Right ventricle myocardium superior (tissue), 1 donor: ENCODE measurements at regions not wholly inside any gene's neighbourhood (a gene's known extent, or its start where the extent isn't known, plus 50 kb on each side); places are given as distances from the start of the nearest gene placed in this dataset.

Experiments used
- ATAC-seq: fragments of 200-7000 bp; cut with Tn5 transposase; one replicate; pipeline ENCODE4 v1.9.1; 2020; ENCODE audit warnings: mild to moderate bottlenecking; ENCODE audit not compliant: poor library complexity
- DNase-seq: peaks from one replicate; pipeline ENCODE4 v3.0.0-alpha.2; 2020
- intact Hi-C: fragments of 100-400 bp; cut with DNase I; formaldehyde crosslinking; loops from one replicate; pipeline ENCODE4 v1.11.2; 2022
- donor health status: DM: no; HTN: yes; CAD: no; lungs with severe emphysema.

DNA sequence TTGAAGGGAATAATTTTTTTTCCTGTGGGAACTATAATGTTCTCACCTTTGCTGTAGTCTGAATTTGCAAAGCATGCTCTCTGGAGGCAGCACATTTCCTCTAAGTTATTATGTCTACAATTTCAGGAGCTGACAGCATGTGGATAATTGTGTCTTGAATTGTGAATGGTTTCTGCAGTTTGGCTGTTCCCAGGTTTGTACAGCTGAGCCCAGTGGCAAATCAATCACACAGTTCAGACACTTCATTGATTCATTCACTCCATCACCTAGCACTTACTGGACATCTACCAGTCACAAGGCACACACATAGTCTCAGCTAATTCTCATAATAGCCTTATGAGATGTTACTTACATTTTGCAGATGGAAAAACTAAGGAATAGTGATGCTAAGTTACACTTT is 219.0 kb upstream of the ROPN1 start:
- ATAC-seq (no peak), DNase-seq (no peak)
- intact Hi-C loops = no loop called here

DNA sequence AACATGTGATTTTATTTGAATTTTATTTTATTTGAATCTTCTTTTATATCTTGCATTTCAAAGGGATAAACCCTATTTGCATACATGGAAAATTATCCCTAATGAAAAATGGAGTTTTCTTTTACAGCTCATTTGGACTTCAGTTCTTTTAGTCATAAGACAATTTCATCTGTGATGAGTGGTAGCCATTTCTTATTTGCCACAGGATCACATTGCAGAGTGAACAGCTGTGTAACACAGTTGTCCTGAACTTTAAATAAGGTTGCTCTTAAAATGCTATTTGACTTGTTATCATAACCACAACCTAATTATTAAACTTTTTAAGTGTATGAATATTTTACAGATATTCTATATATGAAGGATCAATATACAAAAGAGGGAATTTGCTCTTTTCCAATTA is 221.7 kb upstream of the ROPN1 start:
- intact Hi-C loops = no loop called here
- ATAC-seq (no peak), DNase-seq (no peak)

DNA sequence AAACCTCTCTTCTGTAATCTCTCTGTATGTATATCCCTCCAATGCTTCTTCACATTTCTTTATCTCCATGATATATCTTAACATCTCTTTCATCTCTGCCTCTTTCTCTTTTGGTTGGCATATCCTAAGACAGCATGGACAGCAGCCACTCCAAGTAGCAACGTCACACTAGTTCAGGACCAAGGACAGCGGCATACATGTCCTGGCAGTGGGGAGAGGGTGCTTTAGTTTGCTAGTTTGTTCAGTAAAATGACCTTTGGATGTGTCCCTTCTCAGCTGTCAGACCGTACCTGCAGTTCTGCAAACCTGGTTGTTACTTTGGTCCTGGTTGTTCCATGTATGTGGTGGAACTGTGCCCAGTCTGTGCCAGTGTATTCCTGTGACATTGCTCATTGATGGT is 225.6 kb upstream of the ROPN1 start:
- DNase-seq = no peak
- intact Hi-C loops = no loop called here
- peak; percentile 55 for ATAC-seq

DNA sequence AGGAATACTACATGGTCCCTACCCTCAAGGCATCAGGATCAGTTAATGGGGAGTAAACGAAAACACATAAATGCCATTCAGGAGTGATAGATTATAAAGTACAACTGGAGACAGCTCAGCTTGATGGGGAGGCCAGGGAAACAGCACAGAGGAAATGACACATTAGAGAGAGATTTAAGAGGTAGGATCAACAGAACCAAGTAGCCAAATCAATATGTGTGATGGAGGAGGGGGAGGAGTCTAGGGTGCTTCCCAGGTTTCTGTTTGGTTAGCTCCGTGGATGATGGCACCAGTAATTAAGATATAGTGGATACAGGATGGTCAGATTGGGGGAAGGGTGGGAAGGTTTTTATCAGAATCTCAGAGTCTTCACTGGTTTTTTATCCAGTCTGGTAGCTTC is 229.5 kb upstream of the ROPN1 start:
- intact Hi-C loops = no loop called here
- no peak for DNase-seq
- ATAC-seq = no peak

DNA sequence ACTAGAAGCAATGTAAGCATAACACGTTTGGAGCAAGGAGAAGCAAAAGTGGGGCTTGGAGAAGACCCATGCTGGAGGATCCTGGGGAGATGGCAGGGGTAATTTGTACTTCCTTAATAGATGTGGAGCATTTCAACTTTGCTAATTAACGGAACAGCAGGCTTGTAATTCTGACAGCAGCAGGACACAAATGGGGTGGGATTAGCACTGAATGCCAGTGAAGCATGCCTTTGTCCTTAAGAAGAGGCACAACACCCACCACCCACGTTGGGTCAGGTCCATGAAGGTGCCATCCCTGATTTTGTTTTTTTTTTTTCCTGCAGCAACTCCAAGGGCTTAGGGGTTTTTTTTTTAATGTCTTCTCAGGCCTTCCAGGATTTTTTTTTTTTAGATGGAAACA is 231.9 kb upstream of the ROPN1 start:
- intact Hi-C loops = no loop called here

DNA sequence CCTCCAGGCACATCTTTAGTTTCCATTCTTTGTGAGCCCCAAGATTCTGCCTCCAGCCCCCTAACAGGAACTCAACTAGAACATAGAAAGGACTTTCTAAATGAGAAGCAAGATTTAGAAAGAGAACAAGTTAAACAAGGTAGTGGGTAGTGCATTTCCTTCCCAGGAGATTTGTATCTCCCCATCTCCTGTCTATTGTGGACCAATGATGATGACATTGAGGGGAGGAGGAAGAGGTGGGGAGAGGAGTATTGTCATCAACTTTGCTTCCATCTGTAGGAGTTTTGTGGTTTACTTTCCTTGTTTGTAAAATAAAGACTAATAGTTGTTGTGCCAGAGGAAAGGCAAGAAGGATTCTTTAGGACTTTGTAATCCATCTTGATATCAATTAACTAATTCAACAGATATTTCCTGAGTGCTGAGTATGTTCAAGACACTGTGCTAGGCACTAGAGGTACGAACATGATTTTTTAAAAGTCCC is 235.3 kb upstream of the ROPN1 start:
- intact Hi-C loops = no loop called here
- DNase-seq (no peak), ATAC-seq (no peak)

More for the DNA sequence above, 231.9 kb upstream of the ROPN1 start:
- DNase-seq = no peak
- ATAC-seq = no peak

DNA sequence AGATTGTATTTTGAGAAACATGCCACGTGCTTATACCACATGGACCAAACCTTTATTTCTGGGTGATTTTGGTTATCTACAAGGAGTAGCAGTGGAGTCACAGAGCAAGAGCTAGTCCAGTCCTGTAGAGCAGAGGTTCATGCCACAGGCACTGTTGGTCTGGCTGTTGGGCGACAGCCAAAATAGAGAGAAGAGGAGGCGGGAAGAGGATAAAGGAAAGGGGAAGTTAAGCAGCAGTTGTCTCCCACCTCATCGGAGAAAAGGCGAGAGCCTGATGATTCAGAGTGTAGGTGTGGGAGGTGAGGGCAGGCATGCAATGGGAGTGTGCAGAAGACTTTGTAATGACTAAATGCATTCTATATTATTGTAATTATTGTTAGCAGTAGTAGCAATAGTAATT is 237.5 kb upstream of the ROPN1 start:
- intact Hi-C loops = no loop called here
- DNase-seq (no peak), ATAC-seq (no peak)

DNA sequence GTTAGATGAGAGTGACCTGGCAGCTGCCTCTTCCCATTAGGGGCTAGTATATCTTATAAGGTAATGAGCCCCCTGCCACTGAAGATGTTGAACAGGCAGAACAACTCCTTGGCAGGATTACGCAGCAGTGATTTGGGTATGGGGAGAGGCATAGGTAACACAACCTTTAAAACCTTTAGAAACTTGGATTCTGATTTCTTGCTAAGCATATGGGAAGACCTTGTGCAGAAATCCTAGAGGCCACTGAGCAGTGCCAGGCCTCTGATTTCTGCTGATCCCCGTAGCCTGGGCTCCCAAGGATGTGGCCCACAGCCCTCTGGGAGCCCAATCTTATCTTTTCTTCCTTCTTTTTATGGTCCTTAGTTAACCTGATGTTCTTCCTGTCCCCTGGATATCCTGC is 237.9 kb upstream of the ROPN1 start:
- intact Hi-C loops = no loop called here
- ATAC-seq = no peak
- no peak for DNase-seq

DNA sequence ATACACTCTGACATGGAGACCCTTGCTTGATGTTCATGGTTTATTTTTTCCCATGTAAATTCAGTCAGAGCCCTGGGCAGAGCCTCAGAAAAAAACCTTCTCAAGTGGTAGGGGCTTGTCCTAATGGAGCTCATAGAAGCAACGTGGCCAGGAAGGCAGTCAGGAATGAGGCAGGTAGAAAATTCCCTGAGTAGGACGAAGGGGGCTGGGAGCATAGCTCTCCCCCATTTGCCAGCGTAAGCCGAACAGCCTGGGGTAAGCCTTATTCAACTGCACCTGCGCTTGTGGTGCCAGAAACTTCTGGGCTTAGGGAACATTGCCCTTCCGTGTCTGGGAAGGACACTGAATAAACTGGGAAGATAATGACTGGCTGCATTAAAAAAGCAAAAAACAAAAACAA is 238.5 kb upstream of the ROPN1 start:
- no peak for ATAC-seq
- DNase-seq = no peak
- intact Hi-C loops = no loop called here

DNA sequence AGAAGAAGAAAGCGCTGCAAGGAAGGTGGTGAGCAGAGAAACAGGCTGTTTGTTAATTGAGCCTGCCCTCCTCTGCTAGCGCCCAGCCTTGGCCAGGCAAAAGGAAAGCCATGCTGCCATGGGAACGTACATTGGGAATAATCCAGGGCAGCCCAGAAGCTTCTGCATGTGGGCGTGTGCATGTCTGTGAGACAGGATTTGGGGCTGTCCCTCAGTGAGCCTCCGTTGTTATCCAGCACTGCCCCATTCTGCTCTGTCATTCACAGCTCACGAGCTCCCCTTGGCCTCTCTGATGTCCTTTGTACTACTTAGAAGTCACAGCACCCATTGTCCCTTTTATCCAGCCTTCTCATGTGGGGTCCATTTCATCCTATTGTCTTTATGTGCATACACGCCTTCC is 239.1 kb upstream of the ROPN1 start:
- intact Hi-C loops = no loop called here
- DNase-seq = no peak
- ATAC-seq = no peak

DNA sequence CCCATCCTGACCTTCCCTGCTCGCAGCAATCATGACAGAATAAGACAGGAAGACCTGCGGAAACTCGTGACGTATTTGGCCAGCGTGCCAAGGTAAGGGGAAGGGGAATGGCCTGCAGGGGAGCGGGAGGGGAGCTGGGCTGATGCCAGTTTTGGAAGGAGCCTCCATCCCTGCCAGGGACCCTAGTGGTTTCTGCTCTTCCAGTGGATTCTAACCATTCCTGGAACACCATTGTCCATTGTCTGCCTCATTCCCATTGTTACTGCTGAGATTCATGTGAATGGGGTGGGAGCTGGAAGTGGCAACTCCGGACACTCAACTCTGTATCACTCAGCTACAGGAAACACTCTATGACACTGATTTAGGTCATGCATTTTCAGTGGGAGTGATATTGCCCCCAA is 242.9 kb upstream of the ROPN1 start:
- no peak for ATAC-seq
- DNase-seq = peak; percentile 49
- intact Hi-C loops = no loop called here

DNA sequence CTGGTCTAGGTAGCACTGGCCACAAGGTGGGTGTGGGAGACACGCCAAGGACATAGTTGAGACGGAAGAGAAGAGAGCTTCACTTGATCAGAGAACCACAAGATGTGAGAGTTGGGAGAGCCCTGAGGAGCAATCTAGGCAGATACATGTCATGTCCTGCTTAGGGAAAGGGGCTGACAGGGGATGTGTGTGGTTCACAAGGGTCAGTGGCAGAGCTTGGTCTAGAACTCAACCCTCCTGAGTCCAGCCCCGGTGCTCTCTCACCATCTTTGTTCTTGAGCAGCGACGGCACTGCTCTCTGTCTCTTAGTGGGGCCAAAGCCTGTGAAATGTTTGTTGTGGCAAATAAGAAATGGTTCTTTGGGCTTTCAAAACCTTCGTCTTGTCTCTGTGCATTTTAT is 243.5 kb upstream of the ROPN1 start:
- intact Hi-C loops = no loop called here
- DNase-seq = no peak
- no peak for ATAC-seq

DNA sequence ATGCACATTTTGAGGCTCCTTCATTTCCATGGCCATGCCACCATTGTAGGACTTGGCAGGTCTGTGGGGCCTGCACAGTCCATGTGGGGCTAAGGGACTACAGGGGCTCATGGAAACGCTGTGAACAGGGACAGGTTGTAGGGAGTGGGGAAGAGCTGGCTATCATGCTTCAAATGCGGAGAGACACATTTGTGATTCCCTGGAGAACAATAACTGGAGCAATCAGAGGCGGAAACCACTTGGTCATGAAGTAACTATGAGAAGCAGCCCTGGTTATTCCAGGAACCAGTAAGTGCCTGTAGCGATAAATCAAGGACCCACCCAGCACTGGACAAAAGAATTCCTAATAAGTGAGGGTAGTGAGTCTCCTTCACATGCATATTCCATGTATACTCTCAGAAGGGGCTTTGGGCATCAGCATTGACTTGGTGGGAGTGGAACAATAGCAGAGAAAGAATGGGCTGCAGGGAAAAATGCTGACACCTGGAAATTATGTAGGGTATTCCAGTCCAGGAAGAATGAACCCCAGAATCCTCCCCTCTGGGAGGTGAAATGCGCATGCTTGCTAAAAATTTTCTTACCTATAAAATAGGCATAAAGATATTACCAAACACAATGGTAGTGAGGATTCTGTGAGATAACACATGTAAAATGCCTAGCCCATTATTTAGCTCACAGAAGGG is 251.4 kb upstream of the ROPN1 start:
- intact Hi-C loops = no loop called here
- no peak for ATAC-seq
- no peak for DNase-seq

DNA sequence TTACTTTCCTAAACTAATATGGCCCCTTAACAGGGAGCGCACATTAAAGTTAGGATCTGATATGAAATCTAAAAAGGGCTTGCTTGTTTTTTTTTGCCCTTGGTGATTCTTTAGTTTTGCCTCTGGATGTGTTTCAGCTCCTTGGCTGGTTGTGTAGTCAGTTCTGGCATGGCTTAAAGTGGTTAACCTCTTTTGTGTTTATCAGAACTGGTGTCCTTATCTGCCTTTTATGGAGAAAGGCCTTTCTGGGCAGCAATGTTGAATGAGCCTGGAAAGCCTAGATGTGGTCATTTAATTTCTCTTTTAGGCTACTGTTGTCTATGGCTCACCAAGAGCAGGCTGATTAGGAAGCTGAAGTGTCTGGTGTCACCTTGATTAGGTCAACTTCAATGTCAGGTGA is 254.5 kb upstream of the ROPN1 start:
- ATAC-seq (no peak), DNase-seq (no peak)
- intact Hi-C loops = no loop called here

DNA sequence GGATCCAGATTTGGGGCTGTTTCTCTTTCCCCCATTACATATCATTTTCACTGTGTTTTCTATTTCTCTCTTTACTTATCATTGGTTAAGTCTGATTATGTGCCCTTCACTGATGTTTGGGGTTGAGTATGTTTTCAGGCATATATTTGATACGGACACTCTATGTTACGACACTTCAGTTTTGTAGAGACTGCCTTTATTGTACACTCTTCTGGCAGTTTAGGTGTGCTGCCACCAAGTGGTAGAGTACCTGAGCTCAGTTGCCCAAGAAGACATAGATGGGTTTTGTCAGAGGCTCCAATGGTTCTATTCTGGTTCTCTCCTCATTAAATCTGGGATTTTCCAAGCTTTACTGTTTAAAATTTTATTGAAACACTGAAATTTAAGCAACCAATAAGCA is 255.0 kb upstream of the ROPN1 start:
- intact Hi-C loops = no loop called here
- ATAC-seq (no peak), DNase-seq (no peak)

DNA sequence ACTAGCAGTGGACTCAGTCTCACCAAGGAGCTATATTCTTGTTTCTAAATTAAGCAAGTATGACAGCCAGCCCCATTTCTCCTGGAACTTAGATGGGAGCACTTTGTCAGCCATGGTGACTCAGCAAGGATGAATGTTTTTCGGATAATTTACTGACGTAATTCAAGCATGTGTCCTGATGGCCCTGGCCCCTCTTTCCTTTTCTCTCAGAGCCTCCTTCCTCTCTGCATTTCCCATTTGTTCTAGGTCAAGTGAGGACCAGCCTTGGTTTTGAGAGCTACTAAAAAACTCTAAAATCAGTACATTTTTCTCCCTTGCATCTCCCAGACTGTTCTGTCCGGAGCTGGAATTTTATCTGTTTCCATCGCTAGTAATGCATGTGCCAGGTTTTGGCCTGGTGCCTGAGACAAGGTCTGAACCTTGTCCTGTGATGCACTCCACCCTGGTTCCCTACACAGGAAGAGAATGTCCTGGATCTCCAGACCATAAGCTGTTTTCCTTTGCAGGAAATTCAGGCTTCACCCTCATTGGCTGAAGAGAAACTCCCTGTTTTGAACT is 256.6 kb upstream of the ROPN1 start:
- intact Hi-C loops = no loop called here
- ATAC-seq (peak; percentile 74), DNase-seq (no peak)

DNA sequence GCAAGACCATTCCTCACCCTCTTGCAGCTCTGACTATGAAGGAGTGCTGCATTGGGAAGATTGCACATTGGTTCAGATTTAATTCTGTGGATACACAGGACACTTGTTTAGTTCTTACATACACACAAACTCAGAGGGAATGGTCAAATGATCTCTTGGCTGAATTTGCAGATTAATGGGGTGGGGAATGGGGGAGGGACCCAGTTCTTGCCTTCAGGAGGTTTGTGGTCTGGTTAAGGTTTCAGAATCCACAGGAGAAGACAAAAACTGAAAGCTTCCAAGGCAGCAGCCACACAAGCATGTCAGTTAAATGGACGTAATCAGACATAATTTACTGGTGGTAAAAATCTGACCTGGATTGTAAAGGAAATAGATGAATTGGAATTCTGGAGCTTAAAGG is 257.1 kb upstream of the ROPN1 start:
- ATAC-seq (no peak), DNase-seq (no peak)
- intact Hi-C loops = no loop called here

DNA sequence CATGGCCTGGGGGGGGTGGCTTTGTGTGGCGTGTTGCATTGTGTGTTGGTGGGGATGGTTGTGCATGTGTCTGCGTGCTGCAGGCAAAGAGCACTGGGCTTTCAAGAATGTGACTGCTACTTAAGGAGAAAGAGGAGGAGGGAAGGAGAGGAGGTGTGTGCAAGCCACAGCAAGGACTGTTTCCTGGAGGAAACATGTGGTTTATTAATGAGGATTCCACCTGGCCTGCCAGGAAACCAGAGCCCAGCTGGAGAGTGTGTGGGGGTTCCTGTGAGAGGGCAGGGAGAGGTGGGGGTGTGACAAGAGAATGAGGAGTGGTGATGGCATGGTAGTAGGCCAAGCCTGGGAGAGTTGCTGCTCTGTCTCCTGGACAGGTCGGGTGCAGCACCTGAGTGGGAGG is 258.1 kb upstream of the ROPN1 start:
- ATAC-seq = peak; percentile 28
- intact Hi-C loops = loop anchor here (10.0 kb wide), 1 partner anchor 55 kb away; no protein-coding TSS in a partner anchor
- DNase-seq = no peak

DNA sequence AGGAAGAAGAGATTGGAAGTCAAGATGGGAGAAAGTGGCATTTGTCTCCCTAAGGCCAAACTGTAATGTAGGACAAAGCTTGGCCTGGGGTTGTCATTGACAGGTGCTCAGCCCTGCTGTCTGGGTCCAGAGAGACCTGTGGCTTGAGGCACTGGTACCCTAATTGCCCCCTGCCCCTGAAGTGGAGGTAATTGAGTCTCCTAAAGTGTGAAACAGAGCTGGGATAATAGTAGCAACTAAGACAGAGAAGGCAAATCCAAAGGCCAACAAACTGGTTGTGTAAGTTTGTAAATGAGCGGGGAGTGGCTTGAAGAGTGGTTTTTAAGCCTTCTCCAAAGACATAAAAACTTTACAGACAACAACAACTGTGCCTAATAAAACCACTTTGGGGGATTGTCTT is 264.2 kb upstream of the ROPN1 start:
- intact Hi-C loops = loop anchor here (10.0 kb wide), 1 partner anchor 61 kb away; no protein-coding TSS in a partner anchor
- no peak for DNase-seq
- ATAC-seq = no peak

DNA sequence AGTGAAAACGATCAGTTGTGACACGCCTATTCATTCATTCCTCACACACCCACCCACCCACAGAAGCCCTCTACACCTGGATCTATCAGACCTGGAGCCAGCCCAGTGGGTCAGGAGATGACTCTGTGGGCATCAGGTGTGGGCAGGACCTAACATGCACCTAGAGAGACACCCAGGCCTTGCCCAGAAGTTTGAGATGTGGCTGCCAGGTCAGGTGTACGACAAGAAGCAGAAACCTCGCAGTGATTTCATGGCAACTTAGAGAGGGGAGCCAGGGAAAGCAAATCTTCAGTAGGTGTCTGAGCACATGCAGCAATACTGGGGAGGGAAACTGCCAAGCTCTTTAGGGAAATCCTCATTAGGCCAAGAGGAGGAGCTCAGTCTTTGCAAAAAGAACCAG is 264.7 kb upstream of the ROPN1 start:
- no peak for DNase-seq
- intact Hi-C loops = loop anchor here (10.0 kb wide), 1 partner anchor 62 kb away; no protein-coding TSS in a partner anchor
- ATAC-seq = no peak
